Left cardiac atrium (tissue), 4 donors: ENCODE measurements at regions not wholly inside any gene's neighbourhood (a gene's known extent, or its start where the extent isn't known, plus 50 kb on each side); places are given as distances from the start of the nearest gene placed in this dataset.
"Not testable (repeated sequence)": the region's sequence is repeated elsewhere in the genome, so short reads cannot be mapped to it uniquely, and the experiment has no call there.

Experiments
- ATAC-seq, 2 donors: fragments of 200-7000 bp; cut with Tn5 transposase; one replicate each; pipeline ENCODE4 v1.9.1; 2020; ENCODE audit warnings: mild to moderate bottlenecking in 2 of 2, moderate library complexity in 2 of 2
- DNase-seq: peaks from one replicate; pipeline ENCODE4 v3.0.0-alpha.2; 2020
- intact Hi-C, 2 donors: fragments of 100-400 bp; cut with DNase I; formaldehyde crosslinking; loops; one replicate each; pipeline versions ENCODE4 v1.14.1 to v1.15.1; 2022 to 2023
- donor health status: DM: no; HTN: yes; CAD: no.
- donor health status: DM: no; HTN: yes; CAD: no; lungs with severe emphysema.
- donor health status: DM: yes; HTN: yes; CAD: no.
- donor health status: Dilated cardiomyopathy.

DNA sequence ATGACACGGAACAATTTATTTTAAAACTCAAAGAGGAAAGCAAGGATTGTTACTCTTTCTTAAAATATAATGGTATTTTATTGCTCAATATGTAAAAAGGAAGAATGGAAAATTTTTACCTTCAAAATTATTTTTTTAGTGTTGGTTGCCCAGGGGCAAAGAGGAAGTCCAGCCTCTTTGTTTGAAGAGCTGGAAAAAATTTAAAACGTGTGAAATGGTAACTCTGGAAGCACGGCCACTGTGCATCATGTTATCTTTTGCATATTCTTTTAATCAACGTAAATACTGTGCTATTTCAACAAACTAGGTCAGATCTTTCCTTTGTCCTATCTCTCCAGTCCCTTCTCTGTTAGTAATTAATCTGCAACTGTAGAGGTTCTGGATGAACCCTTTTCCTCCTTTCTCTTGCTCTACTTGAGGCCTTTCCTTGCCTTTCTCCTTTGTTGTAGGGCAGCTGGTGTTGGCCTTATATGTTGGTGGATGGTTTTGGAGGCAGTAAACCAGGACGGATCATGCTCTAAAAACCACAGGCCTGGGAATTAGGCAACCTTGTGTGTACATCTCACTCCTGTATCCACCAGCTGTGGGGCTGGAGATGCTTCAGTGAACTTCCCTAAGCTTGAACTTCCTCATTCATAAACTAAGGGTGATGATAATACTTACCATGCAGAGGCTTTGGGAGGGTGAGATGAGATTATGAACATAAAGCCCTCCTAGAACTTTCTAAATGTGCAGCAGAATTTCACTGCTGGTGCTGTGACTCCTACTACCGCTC lies 143.3 kb downstream of the PRL start:
- intact Hi-C loops = no loop called here
- no peak for ATAC-seq
- DNase-seq = no peak

DNA sequence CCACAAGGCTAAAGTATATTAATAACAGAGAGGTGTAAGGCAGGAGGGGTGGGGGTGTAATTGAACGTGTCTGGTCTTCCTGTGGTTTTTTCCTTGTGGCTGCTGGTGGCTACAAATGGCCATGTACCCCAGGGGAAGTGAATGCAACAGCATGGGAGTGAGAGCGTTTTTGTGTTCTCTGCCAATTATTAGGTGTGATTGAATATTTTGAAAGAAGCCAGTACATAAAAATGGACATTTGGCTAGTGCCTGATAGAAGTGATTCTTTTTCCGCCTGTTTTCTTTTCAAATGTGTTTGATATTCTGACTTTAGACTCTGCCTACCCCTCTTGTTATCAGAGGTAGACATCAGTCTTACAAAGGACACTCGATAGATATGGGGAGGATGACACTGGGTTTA lies 141.3 kb downstream of the PRL start:
- intact Hi-C loops = no loop called here
- no peak for ATAC-seq

DNA sequence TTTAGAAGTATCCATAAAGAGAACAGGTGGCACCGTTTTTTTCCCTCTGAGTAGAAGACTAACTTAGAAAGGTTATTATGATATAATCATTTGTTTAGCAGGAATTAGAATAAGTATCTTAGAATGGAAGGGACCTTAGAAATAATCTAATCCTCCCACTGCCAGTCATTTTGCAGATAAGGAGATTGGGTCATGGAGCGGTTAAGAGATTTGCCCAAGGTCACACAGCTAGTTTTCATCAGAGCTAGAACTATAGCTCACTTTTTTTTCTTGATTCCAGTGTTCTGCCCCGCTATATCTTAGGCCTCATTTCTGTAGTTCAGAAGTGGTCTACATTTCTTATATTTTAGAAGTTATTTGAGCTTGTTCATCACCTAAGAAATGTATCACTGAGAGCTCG lies 139.6 kb downstream of the PRL start:
- no peak for DNase-seq
- intact Hi-C loops = no loop called here
- ATAC-seq = no peak

More for the DNA sequence above, 141.3 kb downstream of the PRL start:
- no peak for DNase-seq

DNA sequence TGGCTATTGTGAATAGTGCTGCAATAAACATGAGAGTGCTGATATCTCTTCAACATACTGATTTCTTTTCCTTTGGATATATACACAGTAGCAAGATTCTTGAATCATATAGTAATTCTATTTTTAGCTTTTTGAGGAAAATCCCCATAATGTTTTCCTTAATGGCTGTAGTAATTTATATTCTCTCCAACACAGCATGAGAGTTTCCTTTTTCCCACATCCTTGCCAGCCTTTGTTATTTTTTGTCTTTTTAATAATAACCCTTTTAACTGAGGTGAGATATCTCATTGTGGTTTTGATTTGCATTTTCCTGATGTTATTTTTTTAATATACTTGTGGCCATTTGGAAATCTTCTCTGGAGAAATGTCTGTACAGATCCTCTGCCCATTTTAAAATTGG lies 132.6 kb downstream of the PRL start:
- intact Hi-C loops = no loop called here
- ATAC-seq (no peak), DNase-seq (no peak)

DNA sequence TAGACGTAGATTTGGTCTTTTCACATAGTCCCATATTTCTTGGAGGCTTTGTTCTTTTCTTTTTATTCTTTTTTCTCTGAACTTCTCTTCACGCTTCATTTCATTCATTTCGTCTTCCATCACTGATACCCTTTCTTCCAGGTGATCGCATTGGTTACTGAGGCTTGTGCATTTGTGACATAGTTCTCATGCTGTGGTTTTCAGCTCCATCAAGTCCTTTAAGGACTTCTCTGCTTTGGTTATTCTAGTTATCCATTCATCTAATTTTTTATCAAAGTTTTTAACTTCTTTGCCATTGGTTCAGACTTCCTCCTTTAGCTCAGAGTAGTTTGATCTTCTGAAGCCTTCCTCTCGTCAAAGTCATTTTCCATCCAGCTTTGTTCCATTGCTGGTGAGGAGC lies 125.8 kb downstream of the PRL start:
- ATAC-seq, DNase-seq, intact Hi-C loops: not testable (repeated sequence)

DNA sequence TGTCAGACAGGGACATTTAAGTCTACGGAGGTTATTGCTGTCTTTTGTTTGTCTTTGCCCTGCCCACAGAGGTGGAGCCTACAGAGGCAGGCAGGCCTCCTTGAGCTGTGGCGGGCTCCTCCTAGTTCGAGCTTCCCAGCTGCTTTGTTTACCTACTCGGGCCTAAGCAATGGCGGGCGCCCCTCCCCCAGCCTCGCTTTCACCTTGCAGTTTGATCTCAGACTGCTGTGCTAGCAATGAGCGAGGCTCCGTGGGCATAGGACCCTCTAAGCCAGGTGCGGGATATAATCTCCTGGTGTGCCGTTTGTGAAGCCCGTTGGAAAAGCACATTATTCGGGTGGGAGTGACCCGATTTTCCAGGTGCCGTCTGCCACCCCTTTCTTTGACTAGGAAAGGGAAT lies 125.0 kb downstream of the PRL start:
- ATAC-seq, DNase-seq, intact Hi-C loops: not testable (repeated sequence)

DNA sequence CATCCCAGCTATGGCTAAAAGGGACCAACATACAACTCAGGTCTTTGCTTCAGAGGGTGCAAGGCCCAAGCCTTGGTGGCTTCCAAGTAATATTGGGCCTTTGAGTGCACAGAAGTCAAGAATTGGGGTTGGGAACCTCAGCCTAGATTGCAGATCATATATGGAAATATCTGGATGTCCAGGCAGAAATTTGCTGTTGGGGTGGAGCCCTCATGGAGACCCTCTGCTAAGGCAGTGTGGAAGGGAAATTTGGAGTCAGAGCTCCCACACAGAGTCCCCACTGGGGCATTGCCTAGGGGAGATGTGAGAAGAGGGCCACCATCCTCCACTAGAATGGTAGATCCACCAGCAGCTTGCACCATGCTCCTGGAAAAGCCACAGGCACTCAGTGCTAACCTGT lies 123.5 kb downstream of the PRL start:
- ATAC-seq = no peak
- intact Hi-C loops = no loop called here
- no peak for DNase-seq

DNA sequence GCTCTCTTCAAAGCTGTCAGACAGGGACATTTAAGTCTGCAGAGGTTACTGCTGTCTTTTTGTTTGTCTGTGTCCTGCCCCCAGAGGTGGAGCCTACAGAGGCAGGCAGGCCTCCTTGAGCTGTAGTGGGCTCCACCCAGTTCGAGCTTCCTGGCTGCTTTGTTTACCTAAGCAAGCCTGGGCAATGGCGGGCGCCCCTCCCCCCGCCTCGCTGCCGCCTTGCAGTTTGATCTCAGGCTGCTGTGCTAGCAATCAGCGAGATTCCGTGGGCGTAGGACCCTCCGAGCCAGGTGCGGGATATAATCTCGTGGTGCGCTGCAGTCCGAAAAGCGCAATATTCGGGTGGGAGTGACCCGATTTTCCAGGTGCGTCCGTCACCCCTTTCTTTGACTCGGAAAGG lies 116.6 kb downstream of the PRL start:
- not testable (repeated sequence) for ATAC-seq, DNase-seq
- intact Hi-C loops = loop anchor here in 1 of 2 donors (5.0 kb wide), 1 partner anchor 92 kb away; no protein-coding TSS in a partner anchor

DNA sequence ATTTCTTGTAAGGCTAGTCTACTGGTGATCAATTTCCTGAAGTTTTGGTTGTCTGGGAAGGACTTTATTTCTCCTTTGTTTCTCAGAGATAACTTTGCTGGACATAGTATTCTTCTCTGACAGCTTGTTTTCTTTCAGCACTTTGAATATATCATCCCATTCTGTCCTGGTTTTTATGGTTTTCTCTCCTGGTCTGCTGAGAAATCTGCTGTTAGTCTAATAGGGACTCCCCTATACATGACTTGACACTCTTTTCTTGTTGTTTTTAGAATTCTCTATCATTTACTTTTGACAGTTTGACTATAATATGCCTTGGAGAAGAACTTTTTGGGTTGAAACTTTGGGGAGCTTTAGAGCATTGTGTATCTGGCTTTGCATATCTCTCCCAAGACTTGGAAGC lies 112.5 kb downstream of the PRL start:
- no peak for DNase-seq
- intact Hi-C loops = loop anchor here in 1 of 2 donors (5.0 kb wide), 1 partner anchor 88 kb away; no protein-coding TSS in a partner anchor
- no peak for ATAC-seq

DNA sequence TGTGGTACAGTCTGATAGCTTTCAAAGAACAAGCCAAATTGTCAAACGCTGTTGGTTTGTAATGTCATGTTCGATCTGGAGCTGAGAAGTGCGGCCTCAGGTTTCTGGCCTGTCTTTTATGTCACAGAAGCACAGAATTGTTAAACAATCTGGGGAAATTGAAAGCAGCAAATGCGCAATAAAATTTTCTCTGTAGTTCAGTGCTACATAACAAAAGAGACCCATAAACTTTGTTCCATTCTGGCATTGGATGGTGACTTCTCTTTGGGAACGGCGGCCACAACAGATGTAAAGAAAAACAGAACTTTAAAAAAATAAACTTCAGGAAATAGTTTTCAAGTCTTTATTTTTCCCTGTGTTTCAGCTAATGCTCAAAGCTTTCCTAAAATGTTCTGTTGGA lies 106.9 kb downstream of the PRL start:
- intact Hi-C loops = no loop called here
- DNase-seq (no peak), ATAC-seq (no peak)

DNA sequence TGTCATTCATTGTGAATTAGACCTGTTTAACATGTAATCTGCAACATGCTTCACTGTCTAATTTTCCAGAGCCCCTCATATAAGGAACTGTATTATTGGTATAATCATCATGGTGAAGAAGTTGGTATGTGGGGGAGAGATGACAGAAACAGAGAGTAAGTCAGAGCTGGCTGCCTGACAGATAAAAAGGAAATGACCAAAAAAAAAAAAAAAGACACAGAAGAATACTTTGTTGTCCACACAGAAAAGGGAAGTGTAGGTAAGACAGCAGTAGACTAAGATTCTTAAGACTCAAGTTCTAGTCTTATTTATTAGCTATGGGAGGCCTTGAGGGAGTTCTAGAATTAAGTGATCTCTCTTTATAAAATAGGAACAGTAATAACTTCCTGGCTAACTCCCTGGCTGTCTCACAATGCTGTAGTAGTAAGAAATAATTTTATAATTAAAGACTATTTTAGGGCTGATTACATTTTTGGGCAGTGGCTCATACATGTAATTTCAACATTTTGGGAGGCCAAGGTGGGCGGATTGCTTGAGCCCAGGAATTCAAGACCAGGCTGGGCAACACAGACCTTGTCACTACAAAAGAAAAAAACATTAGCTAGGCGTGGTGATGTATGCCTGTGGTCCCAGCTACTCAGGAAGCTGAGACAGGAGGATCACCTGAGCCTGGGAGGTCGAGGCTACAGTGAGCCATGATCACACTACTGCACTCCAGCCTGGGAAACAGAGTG lies 102.5 kb downstream of the PRL start:
- intact Hi-C loops = no loop called here
- DNase-seq (no peak), ATAC-seq (no peak)

DNA sequence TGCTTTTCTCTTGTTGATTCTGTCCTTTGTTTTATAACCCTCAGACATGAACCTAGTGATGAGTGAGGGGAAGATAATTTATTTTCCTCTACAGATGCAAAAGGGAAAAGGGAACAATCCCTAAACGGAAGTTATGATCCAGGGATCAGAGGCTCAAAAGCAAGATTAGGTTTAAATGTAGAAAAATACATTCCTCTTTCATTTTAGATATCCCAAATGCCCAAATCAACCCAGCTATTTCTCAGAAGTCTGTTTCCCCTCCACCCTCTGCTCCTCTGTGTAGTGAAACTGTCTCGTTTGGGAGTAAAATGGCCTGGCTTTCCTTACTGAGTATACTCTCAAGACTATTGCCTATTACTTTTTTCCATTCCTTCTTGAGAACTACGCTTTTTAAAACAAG lies 97.1 kb downstream of the PRL start:
- ATAC-seq (no peak), DNase-seq (no peak)
- intact Hi-C loops = no loop called here

DNA sequence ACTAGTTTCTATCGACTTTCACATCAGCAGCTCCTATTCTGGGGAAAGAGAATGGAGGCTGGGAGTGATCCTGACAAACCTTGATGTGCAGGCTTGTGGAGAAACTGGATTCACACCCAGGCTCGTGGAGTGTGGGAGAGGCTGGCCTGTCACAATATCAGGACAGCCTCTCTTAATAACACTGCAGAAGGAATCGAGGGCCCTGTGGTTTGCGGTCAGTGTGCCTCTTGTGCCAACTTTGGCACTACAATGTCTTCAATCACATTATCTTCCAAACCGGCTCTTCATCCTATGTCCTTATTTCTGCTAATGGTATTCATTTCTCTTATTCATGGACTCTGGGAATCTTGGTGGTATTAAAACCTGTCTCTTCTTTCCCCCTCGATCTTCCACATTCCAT lies 92.7 kb downstream of the PRL start:
- DNase-seq (no peak), ATAC-seq (no peak)
- intact Hi-C loops = no loop called here

DNA sequence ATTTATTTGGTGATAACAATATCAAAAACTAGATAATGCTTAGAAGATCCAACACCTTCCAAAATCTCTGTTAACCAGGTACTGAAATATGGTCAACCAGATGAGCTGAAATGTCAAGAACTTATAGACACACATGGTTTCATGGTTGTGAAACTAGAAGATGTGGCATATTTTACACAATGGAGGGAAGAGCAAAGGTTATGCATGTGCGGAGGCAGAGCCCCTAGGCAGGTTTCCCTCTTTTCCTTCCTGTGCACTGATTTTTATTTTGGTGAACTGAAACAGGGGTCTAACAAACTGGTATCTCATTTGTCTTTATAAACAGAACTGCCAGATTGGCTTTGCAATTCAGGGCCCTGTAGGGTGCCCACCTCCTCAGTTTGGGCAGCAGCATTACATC lies 91.6 kb downstream of the PRL start:
- intact Hi-C loops = no loop called here
- ATAC-seq (no peak), DNase-seq (no peak)

DNA sequence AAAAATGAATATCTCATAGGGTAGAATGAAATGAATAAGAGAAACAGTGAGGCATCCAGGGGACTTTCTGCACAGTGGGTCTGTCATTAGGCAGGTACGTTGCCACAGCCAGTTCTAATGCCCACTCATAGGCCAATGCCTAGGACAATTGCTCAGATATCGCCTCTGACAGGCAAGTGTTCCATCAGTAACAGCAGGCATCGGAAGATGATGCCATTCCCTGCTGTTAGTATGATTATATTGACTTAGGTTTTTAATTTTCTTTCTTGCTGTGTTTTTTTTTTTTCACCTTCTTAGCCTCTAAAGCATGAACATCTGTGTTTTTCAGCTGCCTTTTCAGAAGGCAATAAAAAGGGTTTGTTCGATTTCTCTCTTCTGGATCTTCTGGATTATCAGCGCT lies 90.7 kb downstream of the PRL start:
- intact Hi-C loops = no loop called here
- ATAC-seq = no peak
- DNase-seq = no peak

DNA sequence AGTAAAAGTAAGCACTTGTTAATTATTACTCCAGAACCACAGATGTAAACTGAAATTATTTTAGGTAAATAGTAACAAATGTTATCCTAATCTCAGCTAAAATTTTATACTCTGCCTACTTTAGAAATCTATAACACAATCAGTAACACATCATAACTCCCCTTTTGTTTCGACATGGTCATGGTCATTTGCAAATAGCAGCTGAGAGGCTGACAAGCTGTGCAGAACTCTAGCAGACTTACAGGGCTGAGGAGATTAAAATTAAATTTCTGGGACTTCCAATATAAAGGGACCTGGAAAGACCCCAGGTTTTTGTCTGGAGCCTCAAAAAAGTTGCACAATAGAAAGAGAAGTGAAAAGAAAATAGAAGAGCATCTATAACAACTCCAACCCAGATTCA lies 88.8 kb downstream of the PRL start:
- intact Hi-C loops = no loop called here
- DNase-seq (no peak), ATAC-seq (no peak)

DNA sequence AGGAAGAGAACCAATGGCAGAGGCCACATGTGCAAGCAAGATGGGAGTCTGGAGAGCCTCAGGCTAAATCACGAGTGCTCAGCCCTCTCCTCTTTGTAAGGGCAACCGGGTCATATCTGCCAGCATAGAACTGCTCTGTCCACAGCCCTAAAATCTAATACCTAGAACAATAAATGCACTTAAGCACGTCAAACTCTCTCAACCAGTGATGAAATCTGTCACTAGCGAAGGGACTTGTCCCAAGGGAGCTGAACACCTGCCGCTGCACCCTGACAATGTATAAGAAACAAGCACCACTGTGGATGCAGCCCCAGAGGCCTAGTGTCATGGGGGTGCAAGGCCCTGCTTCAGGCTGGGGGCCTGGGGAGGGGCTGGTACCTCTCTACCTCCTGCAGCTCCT lies 82.5 kb downstream of the PRL start:
- intact Hi-C loops = no loop called here
- ATAC-seq (no peak), DNase-seq (no peak)

DNA sequence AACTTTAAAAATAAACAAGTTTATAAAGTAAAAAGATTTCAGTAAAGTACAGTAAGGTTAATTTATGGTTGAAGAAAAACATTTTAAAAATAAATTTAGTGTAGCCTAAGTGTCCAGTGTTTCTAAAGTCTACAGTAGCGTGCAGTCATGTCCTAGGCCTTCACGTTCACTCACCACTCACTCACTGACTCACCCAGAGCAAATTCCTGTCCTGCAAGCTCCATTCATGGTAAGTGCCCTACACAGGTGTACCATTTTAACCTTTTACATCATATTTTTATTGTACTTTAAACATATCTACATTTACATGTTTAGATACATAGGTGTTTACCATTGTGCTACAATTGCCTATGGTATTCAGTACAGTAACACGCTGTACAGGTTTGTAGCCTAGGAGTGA lies 81.4 kb downstream of the PRL start:
- not testable (repeated sequence) for ATAC-seq

DNA sequence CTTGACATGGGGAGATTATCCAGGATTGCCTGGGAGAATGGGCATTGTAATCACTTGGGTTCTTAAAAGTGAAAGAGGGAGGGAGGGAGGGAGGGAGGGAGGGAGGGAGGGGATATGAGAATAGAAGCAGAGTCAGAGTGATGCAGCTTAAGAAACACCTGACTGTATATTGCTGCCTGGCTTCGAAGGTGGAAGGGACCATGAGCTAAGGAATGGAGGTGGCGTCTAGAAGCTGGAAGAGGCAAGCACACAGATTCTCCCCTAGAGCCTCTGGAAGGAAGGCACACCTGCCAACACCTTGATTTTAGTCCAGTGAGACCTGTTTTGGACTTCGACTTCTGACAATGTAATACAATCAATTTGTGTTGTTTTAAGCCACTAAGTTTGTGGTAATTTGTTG lies 78.4 kb downstream of the PRL start:
- ATAC-seq (no peak), DNase-seq (no peak)
- intact Hi-C loops = no loop called here

More for the DNA sequence above, 81.4 kb downstream of the PRL start:
- DNase-seq, intact Hi-C loops: not testable (repeated sequence)

DNA sequence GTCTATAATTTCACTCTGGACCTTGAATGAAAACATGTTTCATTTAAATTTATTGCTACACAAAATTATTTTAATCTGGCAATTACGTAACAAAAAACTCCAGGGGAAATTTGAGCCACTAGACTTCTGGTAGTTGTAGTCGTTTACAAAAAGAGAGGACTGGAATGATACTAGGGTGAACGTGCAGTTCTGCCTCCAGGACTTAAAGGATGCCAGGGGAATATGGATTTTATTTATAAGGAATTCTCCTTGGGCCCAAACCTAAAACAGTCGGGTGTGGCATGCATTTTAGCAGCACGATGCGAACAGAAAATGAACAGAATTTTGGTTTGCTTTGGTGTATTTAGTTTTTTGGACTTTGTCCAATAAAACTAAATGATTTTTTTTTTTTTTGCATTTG lies 76.9 kb downstream of the PRL start:
- DNase-seq (no peak), ATAC-seq (no peak)
- intact Hi-C loops = no loop called here

DNA sequence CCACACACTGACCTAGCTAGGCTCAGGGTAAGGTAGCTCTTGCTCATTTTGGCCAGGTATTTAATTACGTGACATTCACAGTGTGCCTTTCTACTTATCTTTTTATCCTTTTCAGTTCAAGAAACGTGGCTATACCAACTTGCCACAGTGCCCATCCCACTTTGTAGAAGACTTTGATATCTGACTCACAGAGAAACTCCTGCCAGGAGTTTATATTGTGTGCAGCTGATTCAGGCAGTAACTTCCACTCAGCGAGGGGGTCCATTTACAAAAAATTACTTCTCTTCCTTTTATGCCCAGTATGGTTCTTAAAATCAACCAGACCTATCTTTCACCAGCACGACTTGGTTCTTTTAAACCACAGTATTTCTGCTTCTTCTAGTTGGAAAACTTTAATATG lies 75.6 kb downstream of the PRL start:
- ATAC-seq = no peak
- DNase-seq = no peak
- intact Hi-C loops = no loop called here
